K562 (cell line): ENCODE measurements at regions not wholly inside any gene's neighbourhood (a gene's known extent, or its start where the extent isn't known, plus 50 kb on each side); places are given as distances from the start of the nearest gene placed in this dataset.
A peak's percentile ranks its signal among the peaks of the same experiment; 100 is the strongest.

Experiments
- MEIS2 ChIP-seq: fragments of 450-650 bp; IDR thresholded peaks from 2 replicates; pipeline ENCODE4 v1.6.1; 2014; ENCODE audit warnings: mild to moderate bottlenecking; ENCODE audit not compliant: partially characterized antibody
- NFIX ChIP-seq: fragments of 250-450 bp; sonication (Bioruptor Pico); IDR thresholded peaks from 2 replicates; pipeline ENCODE4 v1.4.0; 2020; ENCODE audit warnings: low read depth, mild to moderate bottlenecking, moderate library complexity
- NONO ChIP-seq, 2 experiments: fragments of 200-400 bp in 1 of 2; fragments of 450-650 bp in 1 of 2; formaldehyde crosslinking in 1 of 2; IDR thresholded peaks; 2 replicates each; pipeline ENCODE4 v1.6.1; 2017; ENCODE audit warnings: low read depth in 2 of 2, mild to moderate bottlenecking in 2 of 2, moderate library complexity in 2 of 2, low read length in 1 of 2
- PHF20 ChIP-seq: fragments of 450-650 bp; IDR thresholded peaks from 2 replicates; pipeline ENCODE4 v1.6.1; 2018; ENCODE audit not compliant: partially characterized antibody
- ZNF263 ChIP-seq: sonication (generic); formaldehyde crosslinking; IDR thresholded peaks from 2 replicates; pipeline ENCODE4 v1.8.0; 2022; ENCODE audit warnings: mild to moderate bottlenecking, missing genetic modification reagents, borderline replicate concordance
- TF ChIP-seq, protein P1 (sequence below): fragments of 450-650 bp; formaldehyde crosslinking; conservative IDR thresholded peaks from 2 replicates; pipeline ENCODE4 v1.4.0; 2022; ENCODE audit warnings: mild to moderate bottlenecking, missing genetic modification characterization
- TF ChIP-seq, protein P2 (sequence below): fragments of 250-450 bp; sonication (Bioruptor Pico); IDR thresholded peaks from 2 replicates; pipeline ENCODE4 v1.8.0; 2021; ENCODE audit warnings: moderate library complexity, mild to moderate bottlenecking, inconsistent platforms
- TF ChIP-seq, protein P3 (sequence below): fragments of 250-450 bp; sonication (Bioruptor Pico); IDR thresholded peaks from 2 replicates; pipeline ENCODE4 v1.5.1; 2021; ENCODE audit warnings: mild to moderate bottlenecking
- TF ChIP-seq, protein P4 (sequence below), 3 experiments: IDR thresholded peaks in 2 of 3; conservative IDR thresholded peaks in 1 of 3; 2 replicates each; pipeline ENCODE4 v1.5.1; 2011 to 2012; ENCODE audit warnings: low read length in 3 of 3, mild to moderate bottlenecking in 3 of 3, control low read depth in 2 of 3, improper control_type of control experiment in 1 of 3, inconsistent platforms in 1 of 3, low read depth in 1 of 3, mixed read lengths in 1 of 3, moderate library complexity in 1 of 3; ENCODE audit not compliant: insufficient read depth in 2 of 3
- TF ChIP-seq, protein P5 (sequence below): fragments of 450-650 bp; IDR thresholded peaks from 2 replicates; pipeline ENCODE4 v1.6.1; 2016
- TF ChIP-seq, protein P6 (sequence below): sonication (generic); formaldehyde crosslinking; IDR thresholded peaks from 2 replicates; pipeline ENCODE4 v1.8.1; 2022; ENCODE audit warnings: missing genetic modification reagents

DNA sequence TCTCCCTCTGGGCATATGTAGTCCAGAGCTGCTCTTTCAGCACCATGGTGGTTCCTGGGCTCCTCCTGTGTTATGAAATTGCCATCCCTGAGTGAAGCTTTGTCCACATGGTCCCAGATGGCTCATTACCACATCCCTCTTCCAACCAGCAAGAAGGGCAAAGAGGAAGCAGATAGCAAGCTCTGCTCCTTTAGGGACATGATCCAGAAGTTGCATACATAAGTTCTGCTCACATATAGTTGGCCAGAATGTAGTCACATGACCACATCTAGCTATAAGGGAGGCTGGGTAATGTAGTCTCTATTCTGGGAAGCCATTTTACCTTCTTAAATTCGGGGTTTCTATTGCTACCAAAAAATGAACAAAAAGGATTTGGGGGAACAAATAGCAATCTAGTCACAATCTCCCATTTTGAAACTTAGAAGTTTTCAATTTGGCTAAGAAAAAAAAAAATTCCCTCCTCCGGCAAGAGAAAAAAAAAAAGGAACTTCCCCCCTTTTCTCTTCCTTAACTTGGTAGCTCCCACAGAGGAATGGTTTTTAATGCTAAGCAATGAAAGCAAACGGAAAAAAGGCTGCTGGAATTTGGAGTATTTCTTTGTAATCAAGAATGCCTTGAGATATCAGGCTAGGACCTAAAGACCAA, 88.2 kb upstream of the USP9X start (continued):
- TF ChIP-seq, protein P1, sequence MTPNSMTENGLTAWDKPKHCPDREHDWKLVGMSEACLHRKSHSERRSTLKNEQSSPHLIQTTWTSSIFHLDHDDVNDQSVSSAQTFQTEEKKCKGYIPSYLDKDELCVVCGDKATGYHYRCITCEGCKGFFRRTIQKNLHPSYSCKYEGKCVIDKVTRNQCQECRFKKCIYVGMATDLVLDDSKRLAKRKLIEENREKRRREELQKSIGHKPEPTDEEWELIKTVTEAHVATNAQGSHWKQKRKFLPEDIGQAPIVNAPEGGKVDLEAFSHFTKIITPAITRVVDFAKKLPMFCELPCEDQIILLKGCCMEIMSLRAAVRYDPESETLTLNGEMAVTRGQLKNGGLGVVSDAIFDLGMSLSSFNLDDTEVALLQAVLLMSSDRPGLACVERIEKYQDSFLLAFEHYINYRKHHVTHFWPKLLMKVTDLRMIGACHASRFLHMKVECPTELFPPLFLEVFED (CRISPR knock-in tag): no peak
- TF ChIP-seq MEIS2 (no peak), ZNF263 (CRISPR knock-in tag) (no peak), NFIX (CRISPR knock-in tag) (no peak), PHF20 (no peak), NONO (IDR thresholded peaks at IDR 0.05; ENCODE audit: low read depth in 2 of 2, low read length in 1 of 2) (peak in 1 of 2 experiments; percentile 72; a peak in 1 of 4 replicates)
- TF ChIP-seq, protein P2, sequence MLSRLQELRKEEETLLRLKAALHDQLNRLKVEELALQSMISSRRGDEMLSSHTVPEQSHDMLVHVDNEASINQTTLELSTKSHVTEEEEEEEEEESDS (CRISPR knock-in tag): no peak
- TF ChIP-seq, protein P3, sequence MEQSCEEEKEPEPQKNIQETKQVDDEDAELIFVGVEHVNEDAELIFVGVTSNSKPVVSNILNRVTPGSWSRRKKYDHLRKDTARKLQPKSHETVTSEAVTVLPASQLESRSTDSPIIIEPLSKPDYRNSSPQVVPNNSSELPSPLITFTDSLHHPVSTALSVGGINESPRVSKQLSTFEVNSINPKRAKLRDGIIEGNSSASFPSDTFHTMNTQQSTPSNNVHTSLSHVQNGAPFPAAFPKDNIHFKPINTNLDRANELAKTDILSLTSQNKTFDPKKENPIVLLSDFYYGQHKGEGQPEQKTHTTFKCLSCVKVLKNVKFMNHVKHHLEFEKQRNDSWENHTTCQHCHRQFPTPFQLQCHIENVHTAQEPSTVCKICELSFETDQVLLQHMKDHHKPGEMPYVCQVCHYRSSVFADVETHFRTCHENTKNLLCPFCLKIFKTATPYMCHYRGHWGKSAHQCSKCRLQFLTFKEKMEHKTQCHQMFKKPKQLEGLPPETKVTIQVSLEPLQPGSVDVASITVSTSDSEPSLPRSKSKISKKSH (CRISPR knock-in tag): no peak
- TF ChIP-seq, protein P4, sequence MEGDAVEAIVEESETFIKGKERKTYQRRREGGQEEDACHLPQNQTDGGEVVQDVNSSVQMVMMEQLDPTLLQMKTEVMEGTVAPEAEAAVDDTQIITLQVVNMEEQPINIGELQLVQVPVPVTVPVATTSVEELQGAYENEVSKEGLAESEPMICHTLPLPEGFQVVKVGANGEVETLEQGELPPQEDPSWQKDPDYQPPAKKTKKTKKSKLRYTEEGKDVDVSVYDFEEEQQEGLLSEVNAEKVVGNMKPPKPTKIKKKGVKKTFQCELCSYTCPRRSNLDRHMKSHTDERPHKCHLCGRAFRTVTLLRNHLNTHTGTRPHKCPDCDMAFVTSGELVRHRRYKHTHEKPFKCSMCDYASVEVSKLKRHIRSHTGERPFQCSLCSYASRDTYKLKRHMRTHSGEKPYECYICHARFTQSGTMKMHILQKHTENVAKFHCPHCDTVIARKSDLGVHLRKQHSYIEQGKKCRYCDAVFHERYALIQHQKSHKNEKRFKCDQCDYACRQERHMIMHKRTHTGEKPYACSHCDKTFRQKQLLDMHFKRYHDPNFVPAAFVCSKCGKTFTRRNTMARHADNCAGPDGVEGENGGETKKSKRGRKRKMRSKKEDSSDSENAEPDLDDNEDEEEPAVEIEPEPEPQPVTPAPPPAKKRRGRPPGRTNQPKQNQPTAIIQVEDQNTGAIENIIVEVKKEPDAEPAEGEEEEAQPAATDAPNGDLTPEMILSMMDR (IDR thresholded peaks at IDR 0.05 in 2 of 3, conservative IDR thresholded peaks at IDR 0.05 in 1 of 3; ENCODE audit: insufficient read depth in 2 of 3, low read depth in 1 of 3, low read length in 3 of 3): no peak
- TF ChIP-seq, protein P5, sequence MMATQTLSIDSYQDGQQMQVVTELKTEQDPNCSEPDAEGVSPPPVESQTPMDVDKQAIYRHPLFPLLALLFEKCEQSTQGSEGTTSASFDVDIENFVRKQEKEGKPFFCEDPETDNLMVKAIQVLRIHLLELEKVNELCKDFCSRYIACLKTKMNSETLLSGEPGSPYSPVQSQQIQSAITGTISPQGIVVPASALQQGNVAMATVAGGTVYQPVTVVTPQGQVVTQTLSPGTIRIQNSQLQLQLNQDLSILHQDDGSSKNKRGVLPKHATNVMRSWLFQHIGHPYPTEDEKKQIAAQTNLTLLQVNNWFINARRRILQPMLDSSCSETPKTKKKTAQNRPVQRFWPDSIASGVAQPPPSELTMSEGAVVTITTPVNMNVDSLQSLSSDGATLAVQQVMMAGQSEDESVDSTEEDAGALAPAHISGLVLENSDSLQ: no peak
- TF ChIP-seq, protein P6, sequence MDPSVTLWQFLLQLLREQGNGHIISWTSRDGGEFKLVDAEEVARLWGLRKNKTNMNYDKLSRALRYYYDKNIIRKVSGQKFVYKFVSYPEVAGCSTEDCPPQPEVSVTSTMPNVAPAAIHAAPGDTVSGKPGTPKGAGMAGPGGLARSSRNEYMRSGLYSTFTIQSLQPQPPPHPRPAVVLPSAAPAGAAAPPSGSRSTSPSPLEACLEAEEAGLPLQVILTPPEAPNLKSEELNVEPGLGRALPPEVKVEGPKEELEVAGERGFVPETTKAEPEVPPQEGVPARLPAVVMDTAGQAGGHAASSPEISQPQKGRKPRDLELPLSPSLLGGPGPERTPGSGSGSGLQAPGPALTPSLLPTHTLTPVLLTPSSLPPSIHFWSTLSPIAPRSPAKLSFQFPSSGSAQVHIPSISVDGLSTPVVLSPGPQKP (CRISPR knock-in tag): no peak
